CD8-positive, alpha-beta memory T cell (primary cell): ENCODE measurements at regions not wholly inside any gene's neighbourhood (a gene's known extent, or its start where the extent isn't known, plus 50 kb on each side); places are given as distances from the start of the nearest gene placed in this dataset.

Source experiments
- CTCF ChIA-PET: fragments of 350-600 bp; sonication (Branson Sonifier 250); formaldehyde crosslinking; loops from one replicate; lab custom pipeline; 2021; ENCODE audit warnings: antibody characterized with exemption; lab: Charles Lee
- POLR2A ChIA-PET: fragments of 350-600 bp; sonication (Branson Sonifier 250); formaldehyde crosslinking; loops from one replicate; lab custom pipeline; 2021; ENCODE audit warnings: antibody characterized with exemption; lab: Charles Lee
- DNase-seq, 5 donors: peaks; one replicate each; pipeline versions ENCODE4 v3.0.0 to v3.0.0-alpha.2; 2020 to 2022; ENCODE audit warnings: mixed read lengths in 1 of 5
- H3K27ac ChIP-seq: one replicate; pipeline ENCODE4 v1.7.0; 2013; ENCODE audit warnings: low read depth, mild to moderate bottlenecking, low read length, moderate library complexity
- H3K27me3 ChIP-seq: 2 replicates; pipeline ENCODE4 v1.7.0; 2013; ENCODE audit warnings: low read length, mild to moderate bottlenecking; ENCODE audit not compliant: insufficient read depth, poor library complexity, severe bottlenecking
- H3K36me3 ChIP-seq: 2 replicates; pipeline ENCODE4 v1.7.0; 2013; ENCODE audit warnings: mild to moderate bottlenecking, low read length, moderate library complexity; ENCODE audit not compliant: insufficient read depth
- H3K4me1 ChIP-seq: 2 replicates; pipeline ENCODE4 v1.7.0; 2013; ENCODE audit warnings: mild to moderate bottlenecking, low read length, moderate library complexity; ENCODE audit not compliant: insufficient read depth
- H3K4me3 ChIP-seq: 2 replicates; pipeline ENCODE4 v1.7.0; 2013; ENCODE audit warnings: mild to moderate bottlenecking, low read length
- H3K9me3 ChIP-seq: 2 replicates; pipeline ENCODE4 v1.7.0; 2013; ENCODE audit warnings: mild to moderate bottlenecking, low read length
- H3K27ac Mint-ChIP-seq, 8 donors: one replicate each; pipeline ENCODE4 v1.8.0; 2020 to 2021; ENCODE audit warnings: mixed read lengths in 8 of 8, mild to moderate bottlenecking in 6 of 8, inconsistent platforms in 3 of 8, moderate library complexity in 3 of 8
- H3K27me3 Mint-ChIP-seq, 2 donors: one replicate each; pipeline ENCODE4 v1.8.0; 2020 to 2021; ENCODE audit warnings: mixed read lengths in 2 of 2, mild to moderate bottlenecking in 1 of 2, moderate library complexity in 1 of 2
- H3K36me3 Mint-ChIP-seq, 3 donors: one replicate each; pipeline ENCODE4 v1.8.0; 2020 to 2021; ENCODE audit warnings: mixed read lengths in 3 of 3, inconsistent platforms in 1 of 3, mild to moderate bottlenecking in 1 of 3
- H3K4me1 Mint-ChIP-seq, 3 donors: one replicate each; pipeline ENCODE4 v1.8.0; 2020 to 2021; ENCODE audit warnings: mixed read lengths in 3 of 3, inconsistent platforms in 1 of 3, mild to moderate bottlenecking in 1 of 3
- H3K4me3 Mint-ChIP-seq, 7 donors: one replicate each; pipeline ENCODE4 v1.8.0; 2020 to 2021; ENCODE audit warnings: mixed read lengths in 7 of 7, mild to moderate bottlenecking in 6 of 7, moderate library complexity in 4 of 7, inconsistent platforms in 2 of 7
- H3K9me3 Mint-ChIP-seq, 5 donors: one replicate each; pipeline ENCODE4 v1.8.0; 2020 to 2022; ENCODE audit warnings: mixed read lengths in 5 of 5, mild to moderate bottlenecking in 3 of 5, moderate library complexity in 2 of 5, inconsistent platforms in 1 of 5

GRCh38 chr2:152835674-152836073 is 117.3 kb downstream of the ARL6IP6 start:
- Mint-ChIP-seq H3K36me3 (no peaks in the 10 kb centered on the region), H3K9me3 (peaks cover 0 to 7% (median 0%) of the 10 kb centered on the region in 5 donors), H3K27me3 (peaks cover 6% of the 10 kb centered on the region in 2 donors), H3K4me1 (no peaks in the 10 kb centered on the region), H3K4me3 (no peak overlapping the region), H3K27ac (peak overlapping the region in 1 of 8 donors; percentile 54)
- Histone ChIP-seq H3K27me3 (no peaks in the 10 kb centered on the region), H3K27ac (no peak overlapping the region), H3K4me3 (no peak overlapping the region), H3K4me1 (no peaks in the 10 kb centered on the region), H3K9me3 (no peaks in the 10 kb centered on the region), H3K36me3 (no peaks in the 10 kb centered on the region)
- DNase-seq: no peak
- CTCF ChIA-PET: no interaction called here
- POLR2A ChIA-PET: no interaction called here

- no peaks in the 10 kb centered on the region for H3K27me3 ChIP-seq
- ChIA-PET POLR2A (no interaction called here), CTCF (no interaction called here)
- Mint-ChIP-seq H3K4me3 (no peak overlapping the region), H3K9me3 (no peaks in the 10 kb centered on the region), H3K27ac (no peak overlapping the region), H3K36me3 (no peaks in the 10 kb centered on the region), H3K27me3 (peaks cover 0 to 1% of the 10 kb centered on the region in 2 donors), H3K4me1 (no peaks in the 10 kb centered on the region)
- no peak overlapping the region for H3K4me3 ChIP-seq
- no peaks in the 10 kb centered on the region for H3K9me3 ChIP-seq
- no peak for DNase-seq
- H3K36me3 ChIP-seq: no peaks in the 10 kb centered on the region
- no peak overlapping the region for H3K27ac ChIP-seq
- no peaks in the 10 kb centered on the region for H3K4me1 ChIP-seq
These were observed 109.5 kb downstream of the ARL6IP6 start for GRCh38 chr2:152827944-152828343.

GRCh38 chr2:152826581-152827279 is 108.3 kb downstream of the ARL6IP6 start:
- no peaks in the 10 kb centered on the region for H3K27me3 ChIP-seq
- H3K36me3 ChIP-seq: no peaks in the 10 kb centered on the region
- H3K4me3 Mint-ChIP-seq: no peak overlapping the region
- no peak overlapping the region for H3K4me3 ChIP-seq
- H3K4me1 Mint-ChIP-seq: no peaks in the 10 kb centered on the region
- peaks cover 0 to 1% of the 10 kb centered on the region in 2 donors for H3K27me3 Mint-ChIP-seq
- POLR2A ChIA-PET: no interaction called here
- H3K4me1 ChIP-seq: no peaks in the 10 kb centered on the region
- no peak overlapping the region for H3K27ac Mint-ChIP-seq
- H3K36me3 Mint-ChIP-seq: no peaks in the 10 kb centered on the region
- H3K27ac ChIP-seq: no peak overlapping the region
- no peaks in the 10 kb centered on the region for H3K9me3 Mint-ChIP-seq
- no peaks in the 10 kb centered on the region for H3K9me3 ChIP-seq
- no peak for DNase-seq
- CTCF ChIA-PET: no interaction called here

GRCh38 chr2:152825834-152826233 is 107.4 kb downstream of the ARL6IP6 start:
- CTCF ChIA-PET: no interaction called here
- Mint-ChIP-seq H3K4me3 (no peak overlapping the region), H3K4me1 (no peaks in the 10 kb centered on the region), H3K36me3 (no peaks in the 10 kb centered on the region), H3K9me3 (no peaks in the 10 kb centered on the region), H3K27ac (no peak overlapping the region), H3K27me3 (peaks cover 0 to 1% of the 10 kb centered on the region in 2 donors)
- Histone ChIP-seq H3K27ac (no peak overlapping the region), H3K4me3 (no peak overlapping the region), H3K4me1 (no peaks in the 10 kb centered on the region), H3K9me3 (no peaks in the 10 kb centered on the region), H3K36me3 (no peaks in the 10 kb centered on the region), H3K27me3 (no peaks in the 10 kb centered on the region)
- DNase-seq: no peak
- POLR2A ChIA-PET: no interaction called here

GRCh38 chr2:152823905-152824304 is 105.5 kb downstream of the ARL6IP6 start:
- H3K36me3 ChIP-seq: no peaks in the 10 kb centered on the region
- no peaks in the 10 kb centered on the region for H3K4me1 ChIP-seq
- no peak overlapping the region for H3K4me3 ChIP-seq
- Mint-ChIP-seq H3K27me3 (peaks cover 3 to 5% of the 10 kb centered on the region in 2 donors), H3K4me1 (no peaks in the 10 kb centered on the region), H3K27ac (no peak overlapping the region), H3K4me3 (no peak overlapping the region), H3K36me3 (no peaks in the 10 kb centered on the region), H3K9me3 (no peaks in the 10 kb centered on the region)
- ChIA-PET CTCF (no interaction called here), POLR2A (no interaction called here)
- H3K27me3 ChIP-seq: no peaks in the 10 kb centered on the region
- no peak for DNase-seq
- H3K27ac ChIP-seq: no peak overlapping the region
- no peaks in the 10 kb centered on the region for H3K9me3 ChIP-seq

- Mint-ChIP-seq H3K4me1 (no peaks in the 10 kb centered on the region), H3K27ac (no peak overlapping the region), H3K4me3 (no peak overlapping the region), H3K36me3 (no peaks in the 10 kb centered on the region), H3K27me3 (peaks cover 5 to 7% of the 10 kb centered on the region in 2 donors), H3K9me3 (no peaks in the 10 kb centered on the region)
- H3K9me3 ChIP-seq: no peaks in the 10 kb centered on the region
- CTCF ChIA-PET: no interaction called here
- H3K27ac ChIP-seq: no peak overlapping the region
- H3K4me3 ChIP-seq: no peak overlapping the region
- no peaks in the 10 kb centered on the region for H3K4me1 ChIP-seq
- H3K27me3 ChIP-seq: no peaks in the 10 kb centered on the region
- POLR2A ChIA-PET: no interaction called here
- DNase-seq: no peak
- H3K36me3 ChIP-seq: no peaks in the 10 kb centered on the region
These were observed 104.3 kb downstream of the ARL6IP6 start for GRCh38 chr2:152822676-152823075.

GRCh38 chr2:152820048-152820447 is 101.6 kb downstream of the ARL6IP6 start:
- H3K36me3 Mint-ChIP-seq: no peaks in the 10 kb centered on the region
- Histone ChIP-seq H3K36me3 (no peaks in the 10 kb centered on the region), H3K9me3 (no peaks in the 10 kb centered on the region), H3K4me3 (no peak overlapping the region), H3K27ac (no peak overlapping the region), H3K4me1 (no peaks in the 10 kb centered on the region), H3K27me3 (peaks cover 4% of the 10 kb centered on the region)
- H3K27me3 Mint-ChIP-seq: peaks cover 6 to 19% of the 10 kb centered on the region in 2 donors
- DNase-seq: no peak
- POLR2A ChIA-PET: no interaction called here
- no peak overlapping the region for H3K27ac Mint-ChIP-seq
- peaks cover 0 to under 1% (median 0%) of the 10 kb centered on the region in 5 donors for H3K9me3 Mint-ChIP-seq
- no peak overlapping the region for H3K4me3 Mint-ChIP-seq
- CTCF ChIA-PET: no interaction called here
- H3K4me1 Mint-ChIP-seq: no peaks in the 10 kb centered on the region

- Mint-ChIP-seq H3K4me3 (no peak overlapping the region), H3K9me3 (peaks cover 14 to 20% (median 15%) of the 10 kb centered on the region in 5 donors), H3K27ac (no peak overlapping the region), H3K4me1 (no peaks in the 10 kb centered on the region), H3K27me3 (peaks cover 6 to 32% of the 10 kb centered on the region in 2 donors), H3K36me3 (peaks cover 0 to 8% (median 0%) of the 10 kb centered on the region in 3 donors)
- Histone ChIP-seq H3K9me3 (no peaks in the 10 kb centered on the region), H3K27ac (no peak overlapping the region), H3K4me3 (no peak overlapping the region), H3K4me1 (no peaks in the 10 kb centered on the region), H3K27me3 (peaks cover 4% of the 10 kb centered on the region), H3K36me3 (no peaks in the 10 kb centered on the region)
- ChIA-PET POLR2A (no interaction called here), CTCF (no interaction called here)
- no peak for DNase-seq
These were observed 97.3 kb downstream of the ARL6IP6 start for GRCh38 chr2:152815634-152816257.
